Activated T-cell treated with anti-CD3 and anti-CD28 coated beads for 1 hour (primary cell): ENCODE measurements at regions not wholly inside any gene's neighbourhood (a gene's known extent, or its start where the extent isn't known, plus 50 kb on each side); places are given as distances from the start of the nearest gene placed in this dataset.

Experiments
- DNase-seq: peaks from one replicate; pipeline ENCODE4 v3.0.0-alpha.2; 2020; ENCODE audit warnings: low read depth

DNA sequence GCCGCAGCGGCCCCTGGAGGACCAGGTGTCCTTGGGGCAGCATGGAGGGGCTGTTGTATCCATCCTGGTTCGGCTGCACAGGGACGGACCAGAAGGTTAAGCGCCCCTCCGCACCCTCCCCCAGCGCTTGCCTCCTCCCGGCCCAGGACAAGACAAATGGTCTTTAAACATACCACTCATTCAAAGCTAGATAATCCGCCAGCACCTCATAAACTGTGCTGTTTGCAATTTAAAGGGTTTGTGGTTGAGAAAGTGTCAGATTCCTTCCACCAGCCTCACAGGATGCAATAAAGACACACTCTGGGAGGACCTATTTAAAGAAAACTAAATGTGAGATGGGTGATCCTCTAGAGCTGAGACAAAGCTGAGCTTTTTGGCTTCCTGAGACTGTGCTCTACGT is 426.2 kb upstream of the EEF2KMT start:
- DNase-seq, result no peak

DNA sequence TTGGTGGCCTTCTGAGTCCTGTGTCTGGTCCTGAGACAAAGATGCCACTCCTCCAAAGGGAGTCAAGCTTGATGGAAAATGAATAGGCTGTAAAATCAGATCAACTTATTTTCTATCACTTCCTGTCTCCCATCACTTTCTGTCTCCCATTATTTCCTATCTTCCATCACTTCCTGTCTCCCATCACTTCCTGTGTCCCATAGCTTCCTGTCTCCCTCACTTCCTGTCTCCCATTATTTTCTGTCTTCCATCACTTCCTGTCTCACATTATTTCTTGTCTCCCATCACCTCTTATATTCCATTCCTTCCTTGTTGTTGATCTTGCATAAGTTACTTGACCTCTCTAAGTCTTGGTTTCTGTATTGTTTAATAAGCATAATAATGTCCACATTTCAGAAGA is 418.5 kb upstream of the EEF2KMT start:
- no peak for DNase-seq

DNA sequence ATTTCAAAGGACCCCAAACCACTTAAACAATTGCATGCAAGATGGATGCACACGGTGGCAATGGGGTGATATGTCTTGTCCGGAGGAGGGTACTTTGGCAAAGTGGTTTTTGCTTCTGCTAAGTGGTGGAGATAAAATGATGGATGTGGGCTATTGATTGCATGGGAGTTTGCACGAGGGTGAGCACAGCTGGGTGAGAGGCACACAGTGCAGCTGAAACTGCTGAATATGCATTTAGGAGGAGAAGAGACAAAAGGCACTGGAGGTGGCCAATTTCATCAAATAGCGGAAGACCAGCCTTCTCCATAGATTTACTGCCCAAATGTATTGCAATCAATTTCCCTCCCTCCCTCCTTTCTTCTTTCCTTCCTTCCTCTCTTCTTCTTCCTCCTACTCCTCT is 414.4 kb upstream of the EEF2KMT start:
- DNase-seq, result no peak

DNA sequence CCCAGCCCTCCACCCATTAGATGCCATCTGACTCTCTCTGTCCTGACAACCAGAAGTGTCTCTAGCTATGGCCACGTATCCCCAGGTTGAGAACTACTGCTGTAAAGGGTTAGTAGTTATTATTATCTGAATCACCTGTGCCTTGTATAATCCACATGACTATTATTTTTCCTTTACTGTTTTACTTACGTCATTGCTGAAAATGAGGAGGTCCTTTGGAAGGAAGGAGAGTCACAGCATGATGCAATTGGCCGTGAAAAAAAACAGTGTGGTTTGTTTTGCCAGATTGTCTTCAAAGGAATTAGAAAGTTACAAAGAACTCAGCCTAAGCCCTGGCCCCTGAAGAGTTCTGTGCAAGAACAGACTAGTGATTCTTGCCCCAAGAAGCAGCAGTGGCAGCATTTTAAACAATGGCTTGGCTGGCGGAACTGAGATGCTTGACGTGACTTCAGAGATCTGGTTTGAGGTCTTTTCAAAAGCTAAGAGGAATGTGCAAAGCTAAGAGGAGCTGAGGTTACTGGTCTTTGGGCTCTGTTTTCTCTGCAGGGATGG is 413.3 kb upstream of the EEF2KMT start:
- no peak for DNase-seq

DNA sequence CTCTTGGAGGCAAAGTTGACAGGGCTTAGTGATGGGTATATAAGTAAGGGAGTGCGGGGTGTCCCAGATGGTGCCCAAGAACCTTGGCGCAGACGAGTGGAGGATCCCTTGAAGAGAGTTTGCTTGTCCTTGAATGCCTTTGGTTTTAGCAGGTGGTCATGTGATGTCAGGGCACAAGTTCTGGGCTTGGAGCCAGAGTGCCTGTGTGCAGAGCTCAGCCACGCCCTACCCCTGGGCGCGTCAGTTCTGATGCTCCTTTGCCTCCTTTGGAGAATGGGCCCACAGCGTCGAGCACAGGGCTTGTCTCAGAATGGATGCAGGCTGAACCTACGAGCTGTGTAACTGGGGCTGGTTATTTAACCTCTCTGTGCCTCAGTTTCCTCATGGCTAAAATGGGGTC is 412.2 kb upstream of the EEF2KMT start:
- DNase-seq, result no peak

DNA sequence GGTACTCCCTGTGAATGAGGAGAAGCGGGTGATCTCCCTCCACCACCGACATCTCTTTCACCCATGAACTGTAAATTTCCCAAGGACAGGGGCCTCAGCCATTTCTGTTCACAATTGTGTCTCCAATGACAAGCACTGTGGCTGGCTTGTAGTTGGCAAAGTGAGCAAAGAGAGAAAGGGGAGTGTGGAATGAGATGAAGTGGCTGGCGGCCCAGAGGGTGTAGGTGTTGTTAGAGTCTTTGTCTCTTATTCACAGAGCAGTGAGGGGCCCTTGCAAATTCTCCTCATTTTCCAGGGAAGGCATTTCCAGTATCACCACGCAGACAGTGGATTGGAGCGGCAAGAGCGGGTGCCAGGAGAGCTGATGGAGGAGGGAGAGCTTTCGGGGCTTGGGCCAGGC is 411.7 kb upstream of the EEF2KMT start:
- no peak for DNase-seq

DNA sequence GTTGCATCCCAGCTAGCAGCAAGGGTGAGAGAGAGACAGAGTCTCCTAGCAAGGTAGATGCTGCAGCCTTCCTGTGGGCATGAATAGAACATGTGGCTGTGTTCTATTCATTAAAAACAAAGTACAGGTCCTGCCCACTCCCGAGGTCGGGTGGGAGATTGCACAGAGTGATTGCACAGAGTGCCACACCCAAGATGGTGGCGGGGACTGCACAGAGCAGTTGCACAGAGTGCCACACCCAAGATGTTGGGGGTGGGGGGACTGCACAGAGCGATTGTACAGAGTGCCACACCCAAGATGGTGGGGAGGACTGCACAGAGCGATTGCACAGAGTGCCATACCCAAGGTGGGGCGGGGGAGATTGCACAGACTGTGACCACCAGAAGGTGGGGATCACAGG is 410.8 kb upstream of the EEF2KMT start:
- no peak for DNase-seq

DNA sequence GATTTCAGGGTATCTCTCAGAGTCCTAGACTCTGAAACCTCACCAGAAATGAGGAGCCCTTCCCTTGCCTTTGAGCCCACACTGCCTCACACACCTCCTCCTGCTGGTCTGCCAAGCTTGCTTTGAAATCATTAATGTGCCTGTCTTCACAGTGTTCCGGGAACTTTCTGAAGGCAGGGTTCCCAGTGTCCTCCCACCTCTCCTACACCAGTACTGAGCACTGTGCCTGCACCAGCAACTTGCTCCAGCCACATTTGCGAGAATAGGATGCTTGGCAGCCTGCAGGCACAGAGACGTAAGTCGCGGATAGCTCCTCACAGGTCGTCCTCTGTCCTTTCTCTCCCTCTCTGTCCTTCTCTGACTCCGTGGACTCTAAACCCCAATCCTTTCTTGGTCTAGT is 408.4 kb upstream of the EEF2KMT start:
- DNase-seq, result no peak

DNA sequence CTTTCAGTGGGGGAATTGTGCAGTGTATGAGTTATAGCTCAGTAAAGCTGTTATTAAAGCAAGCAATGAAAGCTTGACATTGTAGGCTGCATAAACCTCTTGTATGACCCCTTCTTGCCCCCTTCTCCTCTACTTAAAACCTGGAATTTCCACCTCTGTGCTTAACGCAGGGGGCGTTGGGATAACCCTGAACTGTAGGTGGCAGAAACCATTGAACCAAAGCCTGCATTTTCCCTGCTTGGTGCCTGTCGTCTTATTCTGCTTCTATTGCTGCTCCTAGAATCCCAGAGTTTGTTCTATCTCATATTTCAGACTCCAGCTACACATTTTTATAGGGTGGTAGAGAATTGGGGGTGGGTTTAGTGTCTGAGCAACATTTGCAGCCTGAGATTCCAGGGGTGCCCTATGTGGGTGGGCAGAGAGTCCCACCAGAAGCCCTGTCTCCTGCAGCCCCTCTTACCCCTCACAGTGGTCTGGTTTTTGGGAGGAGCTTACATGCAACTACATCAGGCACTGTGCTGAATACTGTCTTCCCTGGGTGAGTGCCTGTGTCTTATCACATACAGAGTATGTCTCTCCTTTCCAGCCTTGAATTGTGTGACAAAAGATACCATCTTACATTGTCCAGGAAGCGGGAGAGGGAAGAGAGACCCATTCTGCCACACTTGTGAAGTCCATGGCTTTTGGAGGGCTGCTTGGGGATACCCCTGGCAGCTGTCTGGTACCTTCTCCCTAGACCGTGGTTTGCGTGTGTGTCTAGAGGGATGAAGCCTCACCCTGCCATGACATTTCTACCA is 407.7 kb upstream of the EEF2KMT start:
- DNase-seq, result no peak

DNA sequence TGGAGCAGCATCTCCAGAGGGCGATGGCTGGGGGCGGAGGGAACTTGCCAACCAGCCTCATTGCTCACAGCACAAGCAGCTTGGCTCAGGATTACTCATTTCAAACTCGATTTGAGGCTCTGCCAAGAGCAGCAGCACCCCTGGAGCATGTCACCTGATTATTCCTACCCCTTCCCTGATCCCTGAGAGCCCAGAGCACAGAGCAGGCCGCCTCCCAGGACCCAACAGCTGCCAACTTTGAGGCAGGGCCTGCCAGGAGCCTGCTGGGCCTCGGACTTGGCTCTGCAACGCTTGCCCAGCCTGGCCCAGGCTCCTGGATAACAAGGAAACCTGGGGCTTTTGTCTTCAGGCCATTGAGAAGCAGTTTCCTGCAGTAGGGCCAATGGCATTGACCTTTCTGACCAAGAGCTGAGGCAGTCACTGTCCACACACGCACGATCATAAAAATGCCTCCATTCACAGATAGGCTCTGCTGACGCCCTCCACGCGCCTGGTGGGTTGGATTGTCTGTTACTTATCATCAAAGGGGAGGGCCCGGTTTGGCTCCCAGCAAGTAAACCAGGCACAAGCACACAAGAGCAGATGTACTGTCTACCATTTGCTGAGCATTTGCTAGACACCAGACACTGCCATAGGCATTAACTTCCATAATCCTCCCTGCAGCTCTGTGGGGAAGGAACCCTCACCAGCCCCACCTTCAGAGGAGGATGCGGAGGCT is 406.6 kb upstream of the EEF2KMT start:
- DNase-seq, result no peak

DNA sequence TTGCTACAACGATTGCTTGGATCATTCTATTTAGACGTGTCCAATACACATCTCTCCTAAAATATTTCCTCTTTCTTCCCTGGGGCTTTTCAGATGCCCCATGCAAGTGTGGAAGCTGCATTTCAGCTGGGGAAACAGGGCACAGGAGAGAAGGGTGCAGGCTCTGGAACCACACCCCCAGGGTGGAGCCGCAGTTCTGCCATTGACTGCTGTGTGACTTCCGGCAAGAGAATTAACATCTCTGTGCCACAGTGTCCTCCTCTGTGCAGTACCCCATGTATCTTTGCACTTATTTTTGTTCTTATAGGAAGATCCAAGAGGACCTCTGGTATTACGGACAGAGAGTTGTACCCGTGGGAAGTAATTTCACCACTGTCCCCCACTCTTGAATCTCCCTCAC is 405.3 kb upstream of the EEF2KMT start:
- DNase-seq, result no peak

DNA sequence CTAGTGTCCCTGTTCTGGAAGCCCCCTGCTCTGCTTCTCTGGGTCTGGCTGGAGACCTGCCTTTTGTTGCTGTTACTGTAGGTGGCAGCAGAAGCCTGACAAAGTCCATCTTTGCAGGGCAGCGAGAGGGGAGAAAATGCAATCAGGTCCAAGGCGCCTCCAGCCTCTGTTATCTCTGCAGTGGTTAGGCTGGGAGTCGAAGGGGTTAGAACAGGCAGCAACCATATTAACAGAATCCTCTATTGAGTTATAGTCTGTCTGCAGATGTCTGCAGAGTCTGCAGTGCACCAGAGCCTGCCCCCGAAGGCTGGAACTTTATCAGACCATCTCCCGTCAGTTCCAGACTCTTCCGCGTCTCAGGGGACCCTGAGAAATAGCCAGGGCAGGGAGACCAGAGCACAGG is 404.9 kb upstream of the EEF2KMT start:
- DNase-seq, result no peak

DNA sequence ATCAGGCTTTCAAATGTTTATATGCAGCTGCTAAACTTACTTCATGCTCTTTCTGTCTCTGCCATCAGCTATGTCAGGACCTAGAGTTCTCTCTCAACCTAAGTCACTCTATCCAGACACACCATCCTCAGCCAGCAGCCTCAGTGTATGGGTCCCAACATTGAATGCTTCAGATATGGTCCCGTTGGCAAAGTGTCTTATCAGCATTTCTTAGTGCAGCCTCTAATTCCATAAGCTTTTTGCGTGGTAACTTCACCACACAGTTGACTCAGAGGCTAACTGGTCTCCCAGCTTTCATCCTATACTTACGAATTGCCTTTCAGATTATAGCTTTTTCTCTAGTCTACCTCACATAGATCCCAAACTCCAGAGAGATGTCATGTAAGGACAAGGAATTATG is 402.9 kb upstream of the EEF2KMT start:
- DNase-seq, result no peak

DNA sequence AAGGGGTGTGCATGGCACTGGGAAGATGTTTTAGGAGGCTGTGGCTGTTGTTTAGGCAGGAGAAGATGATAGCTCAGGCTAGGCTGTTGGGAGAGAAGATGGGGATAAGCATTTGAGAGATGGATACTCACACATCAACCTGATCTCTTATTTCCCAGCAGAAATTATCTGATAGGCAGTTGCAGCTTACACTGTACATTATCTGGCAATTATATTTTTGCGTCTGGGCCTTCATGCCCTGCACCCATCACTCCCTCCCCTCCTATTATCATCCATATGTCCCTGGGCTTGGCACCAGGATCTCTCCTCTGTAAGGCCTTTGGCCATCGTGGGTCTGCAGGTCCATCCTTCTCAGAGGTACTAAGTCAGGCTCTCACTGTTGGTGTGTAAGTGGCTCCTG is 401.0 kb upstream of the EEF2KMT start:
- no peak for DNase-seq

DNA sequence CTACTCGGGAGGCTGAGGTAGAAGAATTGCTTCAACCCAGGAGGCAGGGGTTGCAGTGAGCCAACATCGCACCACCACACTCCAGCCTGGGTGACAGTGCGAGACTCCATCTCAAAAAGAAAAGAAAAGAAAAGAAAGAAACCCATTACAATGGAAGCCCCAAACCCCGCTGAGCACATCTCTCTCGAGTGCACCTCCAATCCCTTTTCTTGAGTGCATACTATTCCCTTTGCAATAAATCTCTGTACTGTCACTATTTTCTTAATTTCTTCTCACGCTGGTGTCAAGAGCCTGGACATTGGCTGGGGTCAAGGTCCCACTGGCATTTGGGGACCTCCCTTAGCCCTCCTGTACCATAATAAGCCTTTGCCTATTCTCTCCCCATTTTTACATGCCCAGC is 398.4 kb upstream of the EEF2KMT start:
- DNase-seq, result no peak

DNA sequence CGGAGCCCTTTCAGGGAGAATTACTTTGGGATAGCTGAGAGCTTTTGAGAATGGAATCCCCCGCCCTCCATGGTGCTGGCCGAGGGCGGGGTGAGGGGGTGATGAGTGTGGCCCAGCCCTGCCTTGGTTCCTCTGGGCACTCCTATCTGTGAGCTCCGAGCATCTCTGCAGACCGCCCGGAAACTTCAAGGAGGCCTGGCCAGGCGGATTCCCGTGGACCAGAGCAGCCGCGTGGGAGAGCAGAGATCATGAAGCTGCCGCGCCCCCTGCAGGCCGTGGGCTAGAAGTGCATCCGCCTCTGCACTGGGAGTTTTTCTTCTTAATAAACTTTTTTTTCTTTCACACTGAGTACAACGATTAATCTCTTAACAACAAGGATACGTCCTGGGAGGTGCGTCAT is 392.9 kb upstream of the EEF2KMT start:
- DNase-seq, result no peak

DNA sequence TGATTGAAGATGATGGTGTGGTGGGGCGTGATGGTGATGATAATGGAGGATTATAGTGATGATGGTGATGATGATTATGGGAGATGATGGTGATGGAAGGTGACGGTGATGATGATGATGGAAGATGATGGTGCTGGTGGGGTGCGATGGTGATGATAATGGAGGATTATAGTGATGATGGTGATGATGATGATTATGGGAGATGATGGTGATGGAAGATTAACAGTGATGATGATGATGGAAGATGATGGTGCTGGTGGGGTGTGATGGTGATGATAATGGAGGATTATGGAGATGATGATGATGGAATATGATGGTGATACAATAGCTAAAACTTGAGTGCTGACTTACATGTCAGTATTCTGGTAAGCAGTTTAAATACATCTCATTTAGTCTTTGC is 391.0 kb upstream of the EEF2KMT start:
- DNase-seq, result no peak

DNA sequence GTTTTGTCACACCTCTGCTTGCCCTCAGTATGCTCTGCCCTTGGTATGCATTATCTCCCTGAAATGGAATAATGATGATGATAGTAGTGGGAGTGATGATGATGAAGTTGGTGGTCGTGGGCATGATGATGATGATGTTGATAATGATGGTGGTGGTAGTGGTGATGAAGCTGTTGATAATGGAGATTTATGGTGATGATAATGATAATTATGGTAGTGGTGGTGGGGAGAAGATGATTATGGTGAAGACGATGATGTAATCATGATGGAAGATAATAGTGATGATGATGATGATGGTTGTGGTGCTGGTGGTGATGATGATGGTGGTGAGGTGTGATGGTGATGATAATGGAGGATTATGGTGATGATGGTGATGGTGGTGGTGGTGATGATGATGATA is 390.1 kb upstream of the EEF2KMT start:
- no peak for DNase-seq

DNA sequence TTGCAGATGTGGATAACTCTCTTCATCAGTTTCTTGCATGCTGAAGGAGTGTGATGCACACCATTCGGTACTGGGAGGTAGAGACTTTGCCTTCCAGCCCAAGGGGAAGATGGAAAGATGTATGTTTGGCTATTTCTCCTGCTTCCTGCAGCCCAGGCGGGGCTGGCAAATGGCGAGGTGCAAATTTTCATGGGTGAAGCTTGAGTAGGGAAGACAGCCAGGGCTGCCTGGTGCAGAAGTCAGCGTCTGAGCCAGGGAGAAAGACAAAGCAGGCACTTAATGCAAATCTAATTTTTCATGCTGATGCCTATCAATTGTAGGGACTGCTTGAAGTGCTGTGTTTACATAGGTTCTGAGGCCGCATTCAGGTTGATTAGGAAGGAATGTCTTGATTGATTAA is 384.7 kb upstream of the EEF2KMT start:
- DNase-seq, result no peak

DNA sequence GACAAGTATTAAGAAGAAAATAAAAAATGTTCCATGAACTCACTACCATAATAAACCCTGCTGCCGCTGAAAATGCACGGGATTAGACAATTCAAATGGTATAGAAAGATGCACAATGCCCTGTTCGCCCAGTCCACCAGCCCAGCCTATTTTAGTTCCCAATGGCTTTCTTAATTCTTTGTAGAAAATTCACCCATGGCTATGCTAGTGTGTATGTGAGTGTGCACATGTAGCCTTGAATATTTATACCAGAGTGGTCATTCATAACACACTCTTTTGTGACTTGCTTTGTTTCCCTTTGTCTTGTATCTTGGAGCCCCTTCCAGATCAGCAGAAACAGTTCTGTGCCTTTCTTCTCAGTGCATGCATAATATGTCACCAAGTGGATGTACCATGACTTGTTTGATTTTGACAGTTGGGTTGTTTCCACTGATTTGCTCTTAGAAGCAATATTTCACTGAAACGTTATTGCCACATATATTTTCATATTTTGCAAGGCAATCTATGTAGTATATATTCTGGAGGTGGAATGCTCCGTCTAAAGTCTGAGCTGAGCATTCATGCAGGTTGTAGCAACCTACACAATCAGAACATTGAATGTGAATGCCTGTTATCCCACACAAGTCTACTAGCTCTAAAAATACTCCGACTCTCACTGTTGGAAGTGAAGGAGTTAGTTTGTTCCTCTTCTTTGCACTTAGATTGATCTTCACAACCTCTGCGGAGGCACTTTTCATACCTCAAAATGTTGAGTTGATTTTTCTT is 383.0 kb upstream of the EEF2KMT start:
- DNase-seq, result no peak

DNA sequence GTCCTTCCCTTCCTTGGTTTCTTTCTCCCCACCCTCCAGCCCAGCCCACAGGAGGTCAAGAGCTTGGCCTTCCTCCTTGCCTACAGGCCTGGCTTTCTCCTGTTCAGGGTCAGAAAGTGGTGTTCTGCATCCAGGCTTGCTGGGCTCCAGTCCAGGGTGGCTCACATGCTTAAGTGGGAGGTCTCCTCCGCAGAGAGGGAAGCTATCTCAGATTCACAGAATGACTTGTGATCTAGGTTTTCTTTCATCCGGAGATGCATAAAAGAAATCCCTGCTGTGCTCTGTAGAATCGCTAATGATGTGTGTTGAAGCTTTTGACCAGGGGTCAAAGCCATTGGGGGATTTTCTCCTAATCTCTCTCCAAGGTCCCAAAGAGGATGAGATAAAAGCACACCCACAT is 382.3 kb upstream of the EEF2KMT start:
- no peak for DNase-seq

DNA sequence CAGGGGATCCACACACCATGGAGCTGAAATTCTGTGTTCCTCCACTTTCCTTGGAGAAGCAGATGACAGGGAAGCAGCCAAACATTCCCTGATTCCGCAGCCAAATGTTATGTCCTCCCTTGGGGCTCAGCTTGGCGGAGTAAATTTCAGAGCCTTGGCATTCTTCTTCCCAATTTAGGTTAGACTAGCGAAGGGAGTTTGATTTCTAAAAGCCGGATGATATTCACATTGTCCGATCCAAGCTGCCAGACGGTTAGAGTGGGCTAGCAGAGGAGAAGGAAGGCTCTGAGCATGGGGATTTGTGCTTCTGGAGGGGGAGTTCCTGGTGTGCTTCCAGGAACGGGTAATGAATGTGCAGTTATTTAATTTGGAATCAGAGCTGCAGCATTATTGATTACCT is 380.4 kb upstream of the EEF2KMT start:
- no peak for DNase-seq

DNA sequence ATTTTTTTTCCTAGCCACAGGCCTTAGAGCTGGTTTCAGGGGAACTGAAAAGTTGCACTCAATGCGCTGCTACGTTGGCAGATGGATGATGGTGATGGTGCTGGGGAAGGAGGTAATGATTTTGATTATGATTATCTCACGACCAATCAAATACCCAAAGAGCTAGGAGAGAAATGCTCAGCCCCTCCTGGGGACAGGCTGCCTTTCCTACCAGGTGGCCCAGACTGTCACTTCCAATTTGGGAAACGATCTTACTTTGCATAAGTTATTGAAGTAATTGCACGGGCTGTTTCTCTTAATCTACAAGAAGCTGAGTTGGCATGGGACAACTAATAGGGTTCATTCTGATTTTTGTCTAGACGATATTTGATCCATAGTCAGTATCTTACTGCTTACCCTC is 379.7 kb upstream of the EEF2KMT start:
- no peak for DNase-seq
